ENCODE measurements at regions not wholly inside any gene's neighbourhood (a gene's known extent, or its start where the extent isn't known, plus 50 kb on each side); places are given as distances from the start of the nearest gene placed in this dataset.
"Not testable (repeated sequence)": the region's sequence is repeated elsewhere in the genome, so short reads cannot be mapped to it uniquely, and the experiment has no call there.

DNA sequence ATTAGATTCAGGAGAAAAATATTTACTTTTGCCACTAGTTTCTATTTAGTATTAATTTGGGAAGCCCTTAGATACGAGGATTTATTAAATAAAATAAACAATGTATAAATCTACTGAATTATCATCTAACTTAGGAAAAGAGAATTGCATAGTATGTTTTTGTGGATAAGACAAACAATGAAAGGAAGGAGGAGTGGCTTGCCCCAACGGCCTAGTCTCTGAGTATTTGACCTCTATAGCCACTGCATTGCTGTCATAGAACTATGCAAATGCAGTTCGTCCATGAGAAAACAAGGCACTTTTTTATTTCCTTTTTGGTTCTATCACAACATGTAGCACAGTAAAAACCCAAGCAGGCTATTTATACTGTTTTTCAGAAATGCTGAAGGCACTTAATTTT, 321.2 kb upstream of the CCNH start:
- DNase-seq, result no peak

DNA sequence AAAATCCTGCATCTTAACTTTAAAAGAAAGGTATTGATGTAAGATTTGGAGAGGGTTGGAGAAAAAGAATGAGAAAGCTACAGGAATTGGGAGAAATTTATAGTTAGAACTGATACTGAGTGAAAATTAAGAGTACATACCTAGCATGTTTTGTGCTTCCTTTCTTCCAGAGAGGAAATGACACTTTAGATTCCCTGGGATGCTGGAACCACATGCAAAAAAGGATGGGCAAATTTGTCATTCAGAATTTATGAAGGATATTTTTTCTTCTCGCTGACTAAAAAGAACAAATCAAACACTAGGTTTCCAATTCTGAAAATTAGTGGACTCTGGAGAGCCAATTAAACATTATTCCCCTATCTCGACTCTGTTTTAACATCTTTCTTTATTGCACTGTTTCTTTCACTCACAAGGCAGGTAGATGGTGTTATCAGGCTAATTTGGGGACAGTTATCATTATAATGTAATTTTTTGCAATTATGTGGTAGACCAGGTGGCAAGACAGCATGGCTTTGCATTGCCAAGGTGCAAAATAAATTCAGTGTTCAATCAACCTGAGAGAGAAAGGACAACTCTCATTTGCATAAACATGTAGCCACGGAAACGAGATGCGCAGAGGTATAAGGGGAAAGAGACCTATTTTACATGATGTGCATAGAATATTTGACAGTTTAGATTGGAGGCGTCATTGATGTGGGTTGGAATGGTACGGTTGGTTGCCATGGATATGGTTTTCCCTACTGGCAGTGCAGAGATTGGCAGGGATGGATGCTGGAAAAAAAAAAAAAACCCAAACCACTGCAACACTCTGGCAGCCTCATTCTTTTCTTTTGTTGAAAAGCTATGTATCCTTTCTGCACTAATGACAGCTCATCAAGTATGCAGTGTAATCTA, 320.4 kb upstream of the CCNH start:
- DNase-seq, result no peak

DNA sequence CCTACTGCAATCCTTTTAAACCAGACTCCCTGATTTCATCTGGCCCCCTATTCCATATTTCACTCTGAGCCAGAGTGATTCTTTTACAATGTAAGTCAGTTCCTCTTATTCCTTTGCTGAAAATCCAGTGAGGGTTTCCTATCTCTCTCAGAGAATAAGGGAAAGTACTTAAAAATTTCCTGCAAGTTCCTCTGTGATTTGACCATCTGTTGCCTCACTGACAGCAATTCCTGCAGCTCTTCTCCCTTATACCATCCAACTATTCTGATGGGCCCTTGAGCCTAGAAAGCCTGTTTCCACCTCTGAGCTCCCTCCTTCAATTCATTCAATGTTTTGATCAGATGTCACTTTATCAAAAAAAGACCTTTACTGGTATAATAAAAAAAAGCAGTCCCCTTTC, 317.1 kb upstream of the CCNH start:
- DNase-seq, result no peak

DNA sequence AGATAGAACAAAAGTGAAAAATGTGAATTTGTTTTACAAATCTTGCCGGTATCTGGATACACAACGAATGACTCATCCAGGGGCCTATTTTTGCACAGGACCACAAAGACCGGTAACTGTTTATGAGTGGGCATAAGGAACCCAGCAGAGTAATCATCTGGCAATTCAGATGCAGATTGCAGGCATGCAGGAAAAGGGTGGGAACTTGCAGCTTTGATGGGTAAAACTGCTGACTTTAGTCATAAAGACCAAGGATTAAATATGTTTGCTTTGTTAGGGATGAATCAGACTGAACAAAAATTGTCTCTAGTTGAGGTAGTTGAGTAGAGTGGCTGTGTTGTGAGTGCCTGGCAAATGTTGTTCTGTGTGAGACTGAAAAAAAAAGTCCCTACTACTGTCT, 309.6 kb upstream of the CCNH start:
- DNase-seq, result peak; percentile 17

DNA sequence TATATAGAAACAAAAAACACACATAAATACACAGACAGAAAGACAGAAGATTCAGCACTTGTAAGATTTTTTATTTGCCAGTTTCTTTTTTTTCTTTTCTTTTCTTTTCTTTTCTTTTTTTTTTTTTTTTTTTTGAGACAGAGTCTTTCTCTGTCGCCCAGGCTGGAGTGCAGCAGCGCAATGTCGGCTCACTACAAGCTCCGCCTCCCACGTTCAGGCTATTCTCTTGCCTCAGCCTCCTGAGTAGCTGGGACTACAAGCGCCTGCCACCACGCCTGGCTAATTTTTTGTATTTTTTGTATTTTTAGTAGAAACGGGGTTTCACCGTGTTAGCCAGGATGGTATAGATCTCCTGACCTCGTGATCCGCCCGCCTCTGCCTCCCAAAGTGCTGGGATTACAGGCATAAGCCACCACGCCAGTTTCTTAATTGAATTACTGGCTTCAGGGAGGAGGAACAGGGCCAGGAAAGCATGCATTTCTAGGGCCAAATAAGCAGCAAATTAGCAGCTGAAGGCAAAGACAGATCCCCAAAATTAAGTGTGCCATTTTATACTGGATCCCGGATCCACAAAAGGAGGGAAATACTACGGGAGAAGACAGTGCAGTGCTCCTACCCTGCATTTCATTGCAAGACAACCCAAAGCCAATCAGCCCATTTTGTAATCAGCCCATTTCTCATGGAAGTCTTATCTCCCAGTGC, 305.6 kb upstream of the CCNH start:
- not testable (repeated sequence) for DNase-seq

DNA sequence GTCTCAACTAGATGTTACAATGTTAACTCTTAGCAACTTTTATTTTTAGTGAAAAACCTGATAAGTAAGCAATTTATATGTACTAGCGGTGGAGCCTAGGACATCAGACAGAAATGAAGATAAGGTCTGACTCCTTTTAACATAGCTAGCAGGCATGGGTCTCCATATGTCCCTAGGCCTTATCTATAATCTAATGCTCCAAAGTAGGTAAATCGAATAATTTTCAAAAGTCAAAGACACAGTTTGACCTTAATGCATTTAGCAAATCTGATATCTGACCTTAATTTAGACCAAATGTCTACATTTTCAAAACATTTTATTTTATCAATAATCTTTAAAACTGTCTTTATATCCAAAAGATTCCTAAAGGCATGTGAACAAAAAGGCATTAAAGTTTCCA, 305.0 kb upstream of the CCNH start:
- DNase-seq, result no peak

DNA sequence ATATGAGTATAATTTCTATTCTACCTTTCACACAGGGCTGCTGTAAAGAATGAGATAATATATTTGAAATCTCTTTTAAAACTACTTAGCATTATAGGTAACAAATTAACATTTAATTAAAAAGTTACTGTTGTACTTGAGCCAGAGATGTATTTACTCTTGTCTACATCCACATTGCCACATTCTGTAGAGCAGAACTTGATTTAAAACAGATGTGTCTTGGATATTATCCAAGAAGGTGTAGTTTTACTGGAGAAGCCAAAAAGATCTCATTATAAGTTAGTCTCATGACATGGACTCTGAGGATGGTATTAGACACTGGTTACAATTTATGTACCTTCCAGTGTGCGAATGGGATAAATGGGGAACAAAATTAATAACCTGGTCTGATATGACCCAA, 293.1 kb upstream of the CCNH start:
- no peak for DNase-seq

DNA sequence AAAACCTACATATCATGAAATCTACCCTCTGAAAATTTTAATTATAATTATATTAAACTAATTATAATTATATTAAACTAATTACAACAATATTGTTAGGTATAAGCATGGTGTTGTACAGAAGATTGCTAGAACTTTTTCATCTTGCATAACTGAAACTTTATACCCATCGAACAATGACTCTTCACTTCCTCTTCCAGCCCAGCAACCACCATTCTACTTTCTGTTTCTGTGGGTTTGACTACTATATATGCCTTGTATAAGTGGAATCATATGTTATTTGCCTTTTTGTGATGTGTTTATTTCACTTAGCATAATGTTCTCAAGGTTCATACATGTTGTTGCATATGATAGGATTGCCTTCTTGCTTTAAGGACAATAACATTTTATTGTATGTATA, 274.2 kb upstream of the CCNH start:
- DNase-seq, result no peak

DNA sequence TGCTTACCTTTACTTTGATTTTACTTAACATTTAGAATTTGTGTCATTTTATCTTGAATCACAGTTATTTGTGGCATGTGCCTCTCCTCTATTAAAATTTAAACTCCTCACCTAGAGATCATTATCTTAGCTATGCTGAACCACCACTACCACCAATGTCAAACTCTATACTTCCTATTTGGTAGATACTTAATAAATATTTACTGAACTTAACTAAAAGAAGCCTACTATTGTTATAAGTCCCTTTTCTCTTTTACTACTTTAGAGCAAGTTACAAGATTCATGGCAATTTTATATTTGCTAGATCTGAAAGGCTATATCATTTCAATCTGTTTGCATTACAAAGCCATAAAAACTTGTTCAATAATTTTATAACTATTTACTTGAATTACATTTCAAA, 273.3 kb upstream of the CCNH start:
- no peak for DNase-seq

DNA sequence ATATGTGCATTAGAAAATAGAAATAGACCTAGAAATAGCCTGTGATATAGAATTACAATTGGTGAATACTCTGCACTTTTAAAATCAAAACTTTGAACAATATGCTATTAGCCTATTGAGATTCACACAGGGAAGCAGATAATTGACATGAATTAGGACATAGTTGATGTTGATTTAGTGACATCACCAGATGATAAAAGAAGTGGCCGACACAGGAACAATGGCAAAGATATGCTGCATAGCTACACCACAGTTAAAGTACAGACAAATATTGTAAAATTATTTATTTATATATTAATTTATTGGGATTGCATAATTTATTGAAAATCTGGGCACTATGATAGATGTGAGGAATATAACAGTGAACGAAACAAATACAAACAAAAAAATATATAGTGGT, 261.5 kb upstream of the CCNH start:
- no peak for DNase-seq

DNA sequence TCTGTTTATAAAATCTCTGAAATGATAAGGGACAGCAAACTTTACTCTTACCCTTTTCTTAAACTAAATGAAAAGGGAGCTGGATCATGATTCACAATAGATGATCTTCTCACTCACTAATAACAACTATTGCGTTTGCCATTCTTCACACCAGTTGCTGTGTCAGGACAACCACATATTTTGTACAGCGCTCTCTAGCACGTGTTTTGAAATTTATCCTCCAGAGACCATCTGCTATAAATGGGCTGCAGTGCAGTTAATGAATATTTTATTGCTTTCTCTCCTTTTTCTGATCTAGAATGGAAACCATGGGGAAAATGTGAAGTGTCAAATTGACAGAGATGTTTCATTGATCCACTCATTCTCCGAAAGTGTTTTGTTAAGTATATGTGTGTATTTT, 258.4 kb upstream of the CCNH start:
- DNase-seq, result no peak

DNA sequence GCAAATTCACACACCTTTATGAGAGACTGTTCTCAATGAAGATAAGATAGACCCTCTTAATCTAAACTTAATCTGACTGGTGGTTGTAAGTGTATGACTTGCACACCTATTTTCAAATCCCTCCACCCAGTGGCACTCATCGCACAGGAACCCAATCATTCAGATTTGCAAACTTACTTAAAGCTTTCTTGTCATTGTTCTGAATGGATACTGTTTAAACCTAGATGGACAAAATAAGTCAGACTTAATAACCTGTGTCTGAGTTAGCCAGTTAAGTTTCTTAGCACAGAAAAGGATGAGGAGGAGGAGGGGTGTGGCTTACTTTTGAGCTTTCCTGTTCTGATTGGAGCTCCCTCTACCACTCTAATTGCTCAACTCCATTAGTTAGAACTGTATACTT, 252.4 kb upstream of the CCNH start:
- DNase-seq, result no peak

DNA sequence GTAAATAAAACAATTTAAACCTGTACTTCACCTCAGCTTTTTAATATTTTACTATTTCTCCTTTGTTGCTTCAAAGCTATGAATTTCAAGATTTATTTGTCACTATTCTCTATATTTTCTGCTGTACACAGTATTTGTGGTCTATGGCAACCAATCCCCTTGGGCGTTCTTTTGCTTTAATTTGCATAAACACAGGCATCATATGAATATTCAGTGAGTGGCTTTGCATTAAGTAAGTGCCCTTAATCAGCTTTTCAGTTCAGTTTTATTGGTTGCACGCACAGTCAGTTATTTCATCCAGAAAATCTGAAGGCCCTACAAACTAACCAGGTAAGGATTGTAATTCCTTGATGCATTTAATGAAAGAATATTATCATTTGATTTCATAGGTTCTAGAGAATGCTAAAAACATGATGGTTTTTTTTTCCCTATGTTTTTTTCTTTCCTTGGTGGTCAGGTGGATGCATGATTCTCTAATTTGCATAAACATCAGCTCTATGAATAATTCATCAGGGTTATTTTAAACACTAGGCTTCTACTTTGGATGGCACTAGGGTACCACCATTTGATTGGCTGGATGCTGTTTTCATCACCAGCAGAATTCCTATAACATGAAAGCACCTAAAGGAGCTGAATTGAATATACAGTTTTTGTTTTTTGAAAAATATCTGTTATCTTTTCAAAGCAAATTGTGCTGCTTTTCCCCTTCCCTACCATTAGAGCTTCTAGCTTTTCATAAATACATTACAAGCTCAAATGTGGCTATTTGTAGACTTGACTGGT, 249.2 kb upstream of the CCNH start:
- DNase-seq, result no peak

DNA sequence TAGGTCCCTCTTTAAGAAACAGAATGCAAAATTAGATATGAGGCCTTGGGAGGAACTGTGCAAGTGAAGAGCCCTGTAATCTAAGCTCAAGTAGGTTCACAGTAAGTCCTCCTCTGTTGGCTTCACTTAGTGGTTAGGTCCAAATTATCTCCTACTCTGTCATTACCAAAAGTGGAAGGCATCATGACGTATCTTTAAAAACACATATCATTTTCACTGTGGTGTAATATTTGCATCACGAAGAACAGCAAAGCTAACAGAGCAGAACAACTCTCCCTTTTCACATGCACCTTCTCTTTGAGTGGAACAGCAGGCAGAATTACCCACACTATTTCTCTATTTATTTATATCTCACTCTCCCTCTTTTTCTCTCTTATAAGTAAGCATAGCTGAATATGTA, 240.5 kb upstream of the CCNH start:
- DNase-seq, result no peak

DNA sequence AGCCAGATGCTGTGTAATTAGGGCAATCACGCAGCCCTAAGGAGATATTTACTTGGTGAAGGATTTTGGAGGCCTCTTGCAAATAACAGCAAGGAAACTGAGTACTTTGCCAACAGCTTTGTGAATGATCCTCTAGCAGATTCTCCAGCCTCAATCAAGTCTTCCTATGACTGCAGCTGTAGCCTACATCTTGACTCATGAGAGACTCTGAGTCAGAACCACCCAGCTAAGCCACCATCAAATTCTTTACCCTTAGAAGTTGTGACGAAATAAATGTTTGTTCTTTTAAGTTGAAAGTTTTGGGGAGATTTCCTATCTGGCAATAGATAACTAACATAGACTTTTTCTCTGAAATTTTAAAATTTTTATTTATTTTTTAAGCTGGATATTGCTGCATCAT, 237.6 kb upstream of the CCNH start:
- no peak for DNase-seq

DNA sequence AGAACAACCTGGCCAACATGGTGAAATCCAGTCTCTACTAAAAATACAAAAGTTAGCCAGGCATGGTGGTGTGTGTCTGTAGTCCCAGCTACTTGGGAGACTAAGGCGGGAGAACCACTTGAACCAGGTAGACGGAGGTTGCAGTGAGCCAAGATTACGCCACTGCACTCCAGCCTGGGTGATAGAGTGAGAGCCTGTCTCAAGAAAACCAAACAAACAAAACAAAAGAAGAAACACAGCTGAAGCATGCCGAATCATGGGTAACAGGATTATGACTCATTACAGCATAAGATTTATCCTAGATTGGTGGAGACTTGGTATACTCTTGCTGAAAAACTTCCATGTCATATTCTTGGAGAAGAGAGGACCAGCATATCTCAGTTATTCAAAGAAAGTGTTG, 236.7 kb upstream of the CCNH start:
- no peak for DNase-seq

DNA sequence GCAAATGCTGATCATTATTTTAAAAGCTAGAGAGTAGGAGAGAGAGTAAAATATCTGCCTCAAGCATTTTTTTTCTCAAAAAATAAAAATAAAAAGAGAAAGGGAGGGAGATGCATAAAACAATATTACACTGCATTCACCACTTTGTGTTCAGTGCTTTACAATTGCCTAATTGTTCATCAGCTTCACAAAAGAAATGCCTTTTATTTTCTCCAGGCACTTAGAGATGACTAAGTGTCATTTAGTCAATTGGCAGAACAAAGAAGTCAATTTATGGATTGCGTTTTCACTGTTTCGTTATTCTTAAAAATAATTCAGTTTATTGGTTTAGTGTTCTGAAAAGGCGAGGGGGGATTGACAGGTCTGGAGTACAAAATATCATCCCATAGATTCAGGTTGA, 232.5 kb upstream of the CCNH start:
- no peak for DNase-seq

DNA sequence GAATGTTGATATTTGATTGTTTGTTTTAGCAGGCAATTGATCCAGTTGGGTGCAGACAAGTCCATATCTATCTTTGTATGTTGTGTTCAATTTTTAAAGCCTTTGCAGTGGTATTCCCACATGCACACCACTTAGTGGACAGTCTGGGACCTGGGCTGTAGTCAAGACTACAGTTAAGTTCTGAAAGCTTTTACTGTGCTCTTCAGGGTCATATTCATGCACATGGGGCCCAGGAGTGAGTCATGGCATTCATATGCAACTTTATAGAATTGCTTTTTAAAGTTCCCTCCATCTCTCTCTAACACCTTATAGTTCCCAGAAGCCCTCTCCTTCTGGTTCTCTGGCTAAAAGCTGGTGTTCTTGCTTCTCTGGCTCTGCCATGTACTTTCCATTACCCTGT, 228.2 kb upstream of the CCNH start:
- no peak for DNase-seq

DNA sequence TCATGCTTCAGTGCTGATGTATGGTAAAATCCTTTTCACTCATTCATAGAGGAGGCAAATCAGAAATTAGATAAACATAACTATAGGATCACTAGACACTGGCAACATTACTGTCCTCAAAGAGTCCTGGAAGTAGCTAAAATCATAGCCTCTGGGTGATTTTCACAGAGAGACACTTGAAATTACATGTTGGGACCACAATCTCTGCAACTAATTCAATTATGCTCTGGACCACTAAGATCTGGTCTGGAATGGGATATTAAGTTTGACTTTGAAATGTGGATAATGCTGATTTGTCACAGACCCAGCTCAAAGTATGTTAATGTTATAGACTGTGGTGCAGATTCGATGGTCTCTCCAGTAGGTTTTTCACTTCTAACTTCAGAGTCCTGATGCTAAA, 214.6 kb upstream of the CCNH start:
- no peak for DNase-seq

DNA sequence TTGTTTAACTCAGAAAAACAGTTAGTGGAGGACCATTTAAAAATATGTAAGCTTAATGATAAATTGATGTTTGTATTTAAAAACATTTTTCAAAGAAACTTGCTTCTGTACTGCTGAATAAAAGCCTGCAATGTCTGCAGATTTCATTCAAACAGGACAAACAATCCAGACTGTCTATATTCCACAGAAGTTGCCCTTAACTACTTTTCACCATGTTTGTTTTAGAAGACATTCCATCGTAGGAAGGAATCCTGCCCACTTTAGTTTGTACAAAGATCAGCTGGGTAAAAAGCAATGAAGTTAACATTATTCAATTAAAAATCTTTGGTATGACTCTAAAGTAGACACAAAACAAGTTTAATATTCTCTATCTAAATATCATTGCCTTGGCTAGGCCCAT, 195.7 kb upstream of the CCNH start:
- no peak for DNase-seq

DNA sequence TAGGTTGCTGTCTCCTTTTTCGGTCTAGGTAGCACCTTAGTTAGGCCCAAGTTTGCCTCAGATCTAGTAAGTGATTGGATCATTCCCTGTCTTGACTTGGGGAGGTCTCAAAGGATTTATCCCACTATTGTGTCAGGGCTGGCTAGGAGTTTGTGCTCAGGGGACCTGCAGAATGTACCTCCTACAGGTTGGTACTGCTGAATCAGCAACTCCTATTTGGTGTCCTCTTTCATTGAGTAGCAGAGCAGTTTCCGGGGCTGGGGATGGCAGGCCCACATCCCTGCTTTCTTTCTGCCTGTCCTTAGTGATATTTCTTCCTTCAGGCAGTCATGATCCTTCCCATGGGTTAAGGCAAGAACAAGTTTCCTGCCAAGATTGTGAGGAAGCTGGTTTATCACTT, 192.9 kb upstream of the CCNH start:
- no peak for DNase-seq

DNA sequence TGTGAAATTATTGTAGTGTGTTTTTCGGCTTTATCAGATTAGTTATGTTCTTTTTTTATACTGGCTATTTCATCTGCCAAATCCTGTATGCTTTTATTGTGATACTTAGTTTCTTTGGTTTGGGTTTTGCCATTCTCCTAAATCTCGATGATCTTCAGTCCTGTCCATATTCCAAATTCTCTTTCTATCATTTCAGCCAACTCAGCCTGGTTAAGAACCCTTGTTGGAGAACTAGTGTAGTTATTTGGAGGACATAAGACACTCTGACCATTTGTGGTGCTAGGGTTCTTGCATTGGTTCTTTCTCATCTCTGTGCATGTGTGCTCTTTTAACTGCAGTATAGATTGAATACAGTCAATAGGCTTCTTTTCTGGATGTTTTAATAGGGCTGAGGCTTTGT, 187.0 kb upstream of the CCNH start:
- DNase-seq, result no peak

DNA sequence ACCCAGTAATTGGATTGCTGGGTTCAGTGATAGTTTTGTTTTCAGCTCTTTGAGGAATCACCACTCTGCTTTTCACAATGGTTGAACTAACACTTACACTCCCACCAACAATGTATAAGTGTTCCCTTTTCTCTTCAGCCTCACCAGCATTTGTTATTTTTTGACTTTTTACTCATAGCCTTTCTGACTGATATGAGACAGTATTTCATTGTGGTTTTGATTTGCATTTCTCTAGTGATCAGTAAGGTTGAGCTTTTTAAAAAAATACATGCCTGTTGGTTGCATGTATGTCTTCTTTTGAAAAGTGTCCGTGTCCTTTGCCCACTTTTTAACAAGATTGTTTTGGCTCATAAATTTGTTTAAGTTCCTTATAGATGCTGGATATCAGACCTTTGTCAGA, 185.7 kb upstream of the CCNH start:
- no peak for DNase-seq

DNA sequence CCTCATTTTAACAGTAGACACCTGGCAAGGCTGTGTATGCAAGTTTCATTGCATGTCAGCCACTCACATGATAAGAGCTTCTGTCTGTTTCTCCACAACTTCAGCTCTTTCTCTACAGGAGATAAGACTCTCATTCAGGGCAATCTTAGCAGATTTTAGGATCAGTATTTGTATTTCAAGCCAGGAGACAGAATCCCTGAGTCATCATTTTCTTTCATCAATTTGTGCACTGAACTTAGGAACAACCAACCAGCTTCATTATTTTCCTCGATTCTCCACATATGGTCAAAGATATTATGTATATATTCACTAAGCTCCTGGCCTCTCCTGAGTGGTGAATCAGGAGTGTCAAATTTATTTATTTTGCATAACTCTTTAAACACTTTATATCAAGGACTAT, 181.8 kb upstream of the CCNH start:
- DNase-seq, result no peak
